SK-N-DZ (cell line): ENCODE measurements at regions not wholly inside any gene's neighbourhood (a gene's known extent, or its start where the extent isn't known, plus 50 kb on each side); places are given as distances from the start of the nearest gene placed in this dataset.
"Not testable (repeated sequence)": the region's sequence is repeated elsewhere in the genome, so short reads cannot be mapped to it uniquely, and the experiment has no call there.

Experiments used
- DNase-seq: peaks from one replicate; pipeline ENCODE4 v3.0.0-alpha.2; 2015; ENCODE audit warnings: low spot score

- no peak for DNase-seq
These were observed 131.7 kb downstream of the HHIPL2 start for GRCh38 chr1:222416001-222416791.

DNA sequence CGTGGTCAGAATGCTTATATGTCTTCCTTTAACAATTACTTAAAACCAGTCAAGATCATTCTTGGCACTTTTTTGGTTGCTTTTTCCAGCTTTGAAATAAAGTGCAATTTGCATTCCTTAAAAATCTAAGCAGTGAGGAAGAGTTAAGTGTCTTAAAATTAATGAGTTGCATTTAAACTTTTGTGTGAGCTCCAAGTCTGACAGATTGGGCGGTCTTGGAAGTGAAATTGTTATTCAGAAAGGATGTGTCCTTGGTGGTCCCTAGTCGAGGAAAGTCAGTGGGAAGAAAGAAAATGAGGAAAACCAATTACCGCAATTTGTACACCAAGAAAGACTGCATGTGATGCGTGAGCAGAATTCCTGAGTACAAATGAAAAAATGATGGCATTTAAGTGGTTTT, 132.5 kb downstream of the HHIPL2 start:
- DNase-seq: no peak

DNA sequence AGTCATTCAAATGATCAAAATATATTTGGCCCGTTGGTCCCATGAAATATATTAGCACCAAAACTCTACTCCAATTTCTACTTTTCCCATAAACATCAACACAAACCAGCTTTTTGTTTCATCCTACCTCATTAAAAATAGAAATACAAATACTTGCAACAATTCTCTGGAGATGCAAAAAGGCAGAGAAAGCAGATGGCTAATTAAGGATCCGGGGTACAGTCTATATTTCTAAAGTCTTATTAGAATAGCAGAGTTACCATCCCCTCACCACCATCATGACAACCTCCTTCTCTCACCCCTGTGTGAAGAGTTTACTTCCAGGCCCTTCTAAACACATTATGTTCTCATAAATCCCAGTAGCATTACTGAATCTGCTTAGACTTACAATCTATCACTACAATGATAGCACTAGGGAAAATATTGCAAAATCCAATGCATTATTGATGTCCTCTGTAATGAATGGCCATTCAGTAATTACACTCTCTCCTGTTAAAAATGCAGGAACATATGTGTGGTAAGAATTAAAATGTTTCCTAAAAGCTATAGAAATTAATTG, 133.8 kb downstream of the HHIPL2 start:
- no peak for DNase-seq

DNA sequence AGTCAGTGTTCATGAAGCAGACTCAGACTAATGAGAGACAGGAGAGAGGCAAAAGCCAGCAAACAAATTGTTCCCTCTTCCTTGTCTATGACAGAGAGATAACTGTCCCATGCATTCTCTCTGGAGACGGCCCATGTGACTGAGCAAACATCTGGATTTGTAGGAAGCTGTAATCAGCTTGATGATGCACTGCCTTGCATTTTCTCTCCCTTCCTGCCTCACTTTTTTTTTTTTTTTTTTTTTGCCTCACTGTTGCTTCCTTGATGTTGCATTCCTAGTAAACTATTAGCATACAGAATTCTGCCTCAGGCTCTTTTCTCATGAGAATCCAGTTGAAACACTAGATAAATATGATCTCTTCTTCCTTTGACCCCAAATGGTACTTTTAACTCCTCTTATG, 134.5 kb downstream of the HHIPL2 start:
- DNase-seq: no peak

GRCh38 chr1:222404710-222405109, 143.2 kb downstream of the HHIPL2 start:
- no peak for DNase-seq

GRCh38 chr1:222399197-222399596, 148.7 kb downstream of the HHIPL2 start:
- DNase-seq: no peak

- no peak for DNase-seq
These were observed 153.7 kb downstream of the HHIPL2 start for GRCh38 chr1:222394224-222394623.

- no peak for DNase-seq
These were observed 155.3 kb downstream of the HHIPL2 start for GRCh38 chr1:222392556-222392955.

- DNase-seq: no peak
These were observed 157.7 kb downstream of the HHIPL2 start for GRCh38 chr1:222390181-222390580.

- no peak for DNase-seq
These were observed 160.7 kb downstream of the HHIPL2 start for GRCh38 chr1:222387007-222387814.

- DNase-seq: no peak
These were observed 161.9 kb downstream of the HHIPL2 start for GRCh38 chr1:222385955-222386354.

GRCh38 chr1:222385262-222385661, 162.6 kb downstream of the HHIPL2 start:
- no peak for DNase-seq

DNA sequence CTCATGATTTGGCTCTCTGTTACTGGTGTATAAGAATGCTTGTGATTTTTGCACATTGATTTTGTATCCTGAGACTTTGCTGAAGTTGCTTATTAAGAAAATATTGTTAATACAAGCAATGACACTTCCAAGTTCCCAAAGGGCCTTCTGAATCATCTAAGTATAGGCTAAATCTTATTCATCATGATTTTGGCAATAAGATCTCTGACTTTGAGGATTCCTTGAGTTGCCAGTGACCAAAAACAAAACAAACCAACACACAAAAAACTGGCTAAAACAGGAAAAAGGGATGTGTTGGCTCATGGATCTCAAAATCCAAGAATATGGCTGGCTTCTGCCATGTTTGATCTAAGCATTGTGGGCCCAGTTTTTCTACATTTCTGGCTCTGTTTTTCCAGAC, 163.4 kb downstream of the HHIPL2 start:
- no peak for DNase-seq

GRCh38 chr1:222382171-222382570, 165.7 kb downstream of the HHIPL2 start:
- no peak for DNase-seq

GRCh38 chr1:222377428-222378088, 170.3 kb downstream of the HHIPL2 start:
- no peak for DNase-seq

DNA sequence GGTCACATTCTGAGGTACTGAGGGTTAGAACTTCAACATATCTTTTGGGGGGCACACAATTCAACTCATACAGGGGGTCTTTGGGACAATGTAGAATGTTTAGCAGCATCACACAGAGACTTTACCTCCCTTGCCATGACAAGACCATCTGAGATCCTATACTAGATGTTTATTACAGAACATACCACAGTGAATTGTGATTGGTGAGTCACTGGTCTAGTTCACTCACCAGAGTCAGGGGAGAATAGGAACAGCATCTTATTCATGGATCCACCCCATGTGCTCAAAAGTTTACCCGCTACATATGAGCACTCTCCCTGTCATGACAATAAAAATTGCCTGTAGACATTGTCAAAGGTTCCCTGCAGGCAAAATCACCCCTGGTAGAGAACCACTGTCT, 171.1 kb downstream of the HHIPL2 start:
- DNase-seq: not testable (repeated sequence)

DNA sequence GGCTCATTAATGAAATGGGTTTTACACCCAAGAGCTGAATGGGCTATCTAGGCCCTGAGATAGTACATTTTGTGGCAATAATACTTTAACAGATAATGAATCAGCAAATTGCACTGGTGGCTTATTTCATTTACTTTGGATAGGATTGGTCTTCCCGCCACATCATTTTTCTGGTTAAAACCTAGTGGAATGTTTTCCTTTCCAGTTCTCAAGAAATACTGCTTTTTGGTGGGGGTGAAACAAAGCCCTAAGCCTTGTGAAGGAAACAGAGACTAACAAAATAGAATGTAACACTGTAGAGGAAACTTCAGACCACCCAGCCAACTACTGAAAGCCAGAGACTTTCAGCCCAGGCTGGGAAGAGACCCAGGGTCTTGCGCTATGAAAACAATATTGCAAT, 172.2 kb downstream of the HHIPL2 start:
- DNase-seq: no peak

- DNase-seq: no peak
These were observed 173.9 kb downstream of the HHIPL2 start for GRCh38 chr1:222373831-222374602.

DNA sequence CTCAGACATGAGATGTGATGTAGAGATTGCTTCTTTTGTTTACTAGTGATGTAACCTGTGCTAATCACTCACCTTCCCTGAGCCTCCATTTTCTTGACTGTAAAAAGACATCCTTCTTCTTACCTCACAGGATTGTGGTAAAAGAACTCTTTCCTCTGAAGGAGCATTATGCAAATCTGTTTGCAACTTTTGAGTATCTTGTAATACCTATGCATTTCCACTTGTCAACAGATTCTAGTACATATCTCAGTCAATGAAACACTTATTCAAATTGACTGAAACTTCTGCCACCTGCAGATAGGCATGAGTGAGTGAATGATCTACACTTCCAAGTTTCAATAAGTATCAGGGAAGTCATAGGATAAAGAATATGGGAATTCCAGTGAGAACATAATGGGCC, 174.7 kb downstream of the HHIPL2 start:
- no peak for DNase-seq

DNA sequence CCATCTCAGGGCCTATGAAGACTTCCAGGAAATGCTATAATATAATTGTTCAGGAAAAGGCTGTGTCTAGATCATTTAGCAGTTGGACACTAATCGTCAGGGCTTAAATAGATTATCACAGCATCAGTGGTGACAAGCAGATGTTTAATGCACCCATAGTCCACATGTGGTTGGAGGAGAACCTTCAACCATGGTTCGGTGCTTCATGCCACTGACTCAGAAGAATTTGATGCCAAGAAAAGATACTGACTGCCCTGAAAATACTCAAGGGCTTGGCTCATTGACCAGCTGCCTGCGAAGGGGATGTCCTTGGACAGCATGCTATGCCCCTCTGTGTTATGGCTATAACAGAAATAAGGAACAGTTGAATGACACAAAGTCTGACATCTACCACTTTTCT, 175.7 kb downstream of the HHIPL2 start:
- DNase-seq: no peak

DNA sequence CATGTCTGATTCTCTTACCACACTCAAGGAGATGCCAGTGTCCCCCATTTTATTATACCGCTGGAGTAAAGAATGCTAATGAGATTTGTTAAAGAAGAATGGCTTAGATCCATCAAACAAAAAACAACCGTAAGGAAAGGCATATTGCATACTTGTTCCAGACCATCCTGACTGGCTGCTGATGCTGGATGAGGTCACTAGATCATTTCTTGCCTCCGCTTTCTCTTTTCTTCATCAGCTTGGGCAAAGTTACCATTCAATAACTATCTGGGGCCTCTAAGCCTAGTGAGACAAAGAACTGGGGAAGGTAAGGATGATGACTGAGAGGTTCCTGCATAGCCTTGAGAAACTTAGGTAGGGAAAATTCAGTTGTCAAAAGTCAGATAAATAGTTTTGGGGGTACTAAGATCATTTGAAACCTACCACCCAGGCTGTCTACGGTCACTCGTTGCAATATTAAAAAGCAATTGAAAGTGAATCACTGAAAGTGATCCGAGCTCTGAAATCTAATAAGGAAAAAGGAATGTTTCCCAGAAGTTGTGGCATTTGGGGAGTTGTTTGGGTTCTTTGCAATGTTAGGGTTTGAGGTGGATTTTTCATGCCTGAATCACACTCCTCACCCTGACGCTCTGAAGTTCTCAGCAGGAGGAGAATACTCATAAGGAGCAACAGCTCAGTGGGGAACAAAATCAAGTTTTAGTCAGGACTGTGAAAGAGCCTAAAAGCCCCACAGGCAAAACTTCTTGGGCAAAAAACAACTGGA, 176.8 kb downstream of the HHIPL2 start:
- DNase-seq: no peak
